ENCODE measurements at regions not wholly inside any gene's neighbourhood (a gene's known extent, or its start where the extent isn't known, plus 50 kb on each side); places are given as distances from the start of the nearest gene placed in this dataset.

GRCh38 chr14:48350971-48351370 is 675.6 kb upstream of the MDGA2 start:
- DNase-seq (ENCODE audit: low spot score) = no peak
- TF ChIP-seq CTCF (IDR thresholded peaks at IDR 0.05) = no peak
- ATAC-seq (ENCODE audit: low FRiP score) = no peak

- DNase-seq (ENCODE audit: low spot score) (no peak), ATAC-seq (ENCODE audit: low FRiP score) (no peak)
- no peak for TF ChIP-seq CTCF (IDR thresholded peaks at IDR 0.05)
Observed at GRCh38 chr14:48349689-48350088, 674.3 kb upstream of the MDGA2 start.

- ATAC-seq (ENCODE audit: low FRiP score) (no peak), DNase-seq (ENCODE audit: low spot score) (no peak)
- no peak for TF ChIP-seq CTCF (IDR thresholded peaks at IDR 0.05)
Observed at GRCh38 chr14:48341069-48341468, 665.7 kb upstream of the MDGA2 start.

- TF ChIP-seq CTCF (IDR thresholded peaks at IDR 0.05) = no peak
- ATAC-seq (ENCODE audit: low FRiP score) = no peak
- no peak for DNase-seq (ENCODE audit: low spot score)
Observed at GRCh38 chr14:48333221-48333920, 658.0 kb upstream of the MDGA2 start.

GRCh38 chr14:48331421-48331820 is 656.0 kb upstream of the MDGA2 start:
- no peak for ATAC-seq (ENCODE audit: low FRiP score)
- TF ChIP-seq CTCF (IDR thresholded peaks at IDR 0.05) = no peak
- DNase-seq (ENCODE audit: low spot score) = no peak

- TF ChIP-seq CTCF (IDR thresholded peaks at IDR 0.05) = no peak
- ATAC-seq (ENCODE audit: low FRiP score) (no peak), DNase-seq (ENCODE audit: low spot score) (no peak)
Observed at GRCh38 chr14:48325486-48325885, 650.1 kb upstream of the MDGA2 start.

GRCh38 chr14:48323665-48324064 is 648.3 kb upstream of the MDGA2 start:
- DNase-seq (ENCODE audit: low spot score) = no peak
- no peak for ATAC-seq (ENCODE audit: low FRiP score)
- no peak for TF ChIP-seq CTCF (IDR thresholded peaks at IDR 0.05)
